Panc1 (cell line): ENCODE measurements at regions not wholly inside any gene's neighbourhood (a gene's known extent, or its start where the extent isn't known, plus 50 kb on each side); places are given as distances from the start of the nearest gene placed in this dataset.

Experiments
- ATAC-seq: fragments of 200-7000 bp; cut with Tn5 transposase; 2 replicates; pipeline ENCODE4 v1.9.1; 2020; ENCODE audit warnings: mild to moderate bottlenecking, moderate library complexity
- BruUV-seq: library from RNA; stranded (reverse); fragments of 400-500 nt; replicated peaks from 2 replicates; lab custom pipeline; 2021; lab: Mats Ljungman, UMichigan
- CTCF ChIA-PET: fragments of 300-600 bp; sonication (Branson Sonifier 250); formaldehyde crosslinking; loops from one replicate; lab custom pipeline; 2022; ENCODE audit warnings: antibody characterized with exemption; lab: Charles Lee
- POLR2A ChIA-PET: fragments of 300-600 bp; sonication (Branson Sonifier 250); formaldehyde crosslinking; loops from one replicate; lab custom pipeline; 2022; ENCODE audit warnings: antibody characterized with exemption; lab: Charles Lee
- DNase-seq: peaks from one replicate; pipeline ENCODE4 v3.0.0-alpha.2; 2010; ENCODE audit warnings: low read depth, low spot score
- H3K27ac ChIP-seq: 2 replicates; pipeline ENCODE4 v1.5.1; 2011; ENCODE audit warnings: mild to moderate bottlenecking, low read length, inconsistent platforms
- H3K27me3 ChIP-seq: fragments of 200-500 bp; sonication (Bioruptor generic); 2 replicates; pipeline ENCODE4 v1.6.0; 2014; ENCODE audit warnings: low read length, inconsistent platforms; ENCODE audit not compliant: control insufficient read depth, insufficient read depth
- H3K36me3 ChIP-seq: fragments of 200-500 bp; sonication (Bioruptor generic); 2 replicates; pipeline ENCODE4 v1.5.1; 2014; ENCODE audit warnings: inconsistent platforms, mild to moderate bottlenecking, low read length, moderate library complexity; ENCODE audit not compliant: control insufficient read depth, insufficient read depth
- H3K4me1 ChIP-seq: 2 replicates; pipeline ENCODE4 v1.5.1; 2011; ENCODE audit warnings: inconsistent platforms, mild to moderate bottlenecking, low read length, moderate library complexity; ENCODE audit not compliant: control insufficient read depth, insufficient read depth
- H3K4me3 ChIP-seq, 2 experiments: 2 replicates each; pipeline ENCODE4 v1.5.1; 2011 to 2012; ENCODE audit warnings: low read depth in 2 of 2, low read length in 2 of 2, mild to moderate bottlenecking in 2 of 2, inconsistent platforms in 1 of 2, moderate library complexity in 1 of 2
- H3K9me3 ChIP-seq: fragments of 200-500 bp; sonication (Bioruptor generic); 2 replicates; pipeline ENCODE4 v1.5.1; 2014; ENCODE audit warnings: low read depth, mild to moderate bottlenecking, inconsistent platforms, low read length, moderate library complexity; ENCODE audit not compliant: control insufficient read depth, insufficient read depth
- CTCF ChIP-seq: fragments of 450-650 bp; IDR thresholded peaks from 2 replicates; pipeline ENCODE4 v1.5.1; 2017; ENCODE audit warnings: mild to moderate bottlenecking
- POLR2AphosphoS5 ChIP-seq: IDR thresholded peaks from 2 replicates; pipeline ENCODE4 v1.6.1; 2012; ENCODE audit warnings: mild to moderate bottlenecking, low read depth, low read length, moderate library complexity
- REST ChIP-seq, 2 experiments: IDR thresholded peaks; 2 replicates each; pipeline ENCODE4 v1.6.1; 2011 to 2012; ENCODE audit warnings: low read depth in 2 of 2, control low read depth in 1 of 2, low read length in 1 of 2, mild to moderate bottlenecking in 1 of 2, moderate library complexity in 1 of 2; ENCODE audit not compliant: insufficient read depth in 1 of 2
- SIN3A ChIP-seq: IDR thresholded peaks from 2 replicates; pipeline ENCODE4 v1.6.1; 2012; ENCODE audit warnings: low read depth, mild to moderate bottlenecking, low read length, moderate library complexity, borderline replicate concordance; ENCODE audit not compliant: insufficient read depth
- TCF7L2 ChIP-seq: IDR thresholded peaks from 2 replicates; pipeline ENCODE4 v1.6.1; 2011; ENCODE audit warnings: mild to moderate bottlenecking, low read depth, low read length, inconsistent platforms
- in situ Hi-C: cut with HindIII; loops from 2 replicates; pipeline ENCODE4 v1.10.0; 2016; ENCODE audit warnings: low sequenced_read_pairs, low pct_unique_long_range_greater_than_20kb
- intact Hi-C: fragments of 100-400 bp; cut with micrococcal nuclease; formaldehyde crosslinking; loops from one replicate; pipeline ENCODE4 v1.10.0; 2022; ENCODE audit not compliant: unreplicated experiment

GRCh38 chr17:51439395-51440229, 179.3 kb downstream of the UTP18 start:
- ATAC-seq (no peak), DNase-seq (no peak)
- ChIA-PET POLR2A (interaction anchor here (0.6 kb wide), 1 partner anchor 150 kb away, joined by 4 read pairs; no protein-coding TSS in a partner anchor), CTCF (no interaction called here)
- BruUV-seq, result no TSS peak
- H3K9me3 ChIP-seq, result no peaks in the 10 kb centered on the region
- H3K4me1 ChIP-seq, result no peaks in the 10 kb centered on the region
- in situ Hi-C loops, result no loop called here
- H3K27me3 ChIP-seq, result no peaks in the 10 kb centered on the region
- no peak for TF ChIP-seq REST (IDR thresholded peaks at IDR 0.05; ENCODE audit: insufficient read depth in 1 of 2, low read depth in 2 of 2, low read length in 1 of 2)
- intact Hi-C loops, result no loop called here
- no peak overlapping the region for H3K27ac ChIP-seq
- no peak overlapping the region for H3K4me3 ChIP-seq
- H3K36me3 ChIP-seq, result no peaks in the 10 kb centered on the region

- DNase-seq (no peak), ATAC-seq (no peak)
- intact Hi-C loops (no loop called here), in situ Hi-C loops (no loop called here)
- ChIA-PET CTCF (interaction anchor here (0.6 kb wide), 1 partner anchor 17 kb away, joined by 8 read pairs; no protein-coding TSS in a partner anchor), POLR2A (no interaction called here)
- Histone ChIP-seq H3K27me3 (no peaks in the 10 kb centered on the region), H3K36me3 (no peaks in the 10 kb centered on the region), H3K4me1 (no peaks in the 10 kb centered on the region), H3K27ac (no peak overlapping the region), H3K4me3 (no peak overlapping the region), H3K9me3 (no peaks in the 10 kb centered on the region)
- TF ChIP-seq POLR2AphosphoS5, result no peak
- BruUV-seq, result no TSS peak
These were observed 181.1 kb downstream of the UTP18 start for GRCh38 chr17:51441431-51441830.

- TF ChIP-seq REST (IDR thresholded peaks at IDR 0.05; ENCODE audit: insufficient read depth in 1 of 2, low read depth in 2 of 2, low read length in 1 of 2) (no peak), POLR2AphosphoS5 (no peak), CTCF (no peak), SIN3A (no peak), TCF7L2 (no peak)
- H3K27me3 ChIP-seq, result no peaks in the 10 kb centered on the region
- CTCF ChIA-PET, result no interaction called here
- DNase-seq (no peak), ATAC-seq (no peak)
- no peaks in the 10 kb centered on the region for H3K36me3 ChIP-seq
- no TSS peak for BruUV-seq
- intact Hi-C loops, result no loop called here
- in situ Hi-C loops, result no loop called here
- H3K4me1 ChIP-seq, result no peaks in the 10 kb centered on the region
- H3K27ac ChIP-seq, result no peak overlapping the region
- POLR2A ChIA-PET, result no interaction called here
- H3K4me3 ChIP-seq, result no peak overlapping the region
- H3K9me3 ChIP-seq, result no peaks in the 10 kb centered on the region
These were observed 181.9 kb downstream of the UTP18 start for GRCh38 chr17:51442088-51442865.
